ENCODE measurements at regions not wholly inside any gene's neighbourhood (a gene's known extent, or its start where the extent isn't known, plus 50 kb on each side); places are given as distances from the start of the nearest gene placed in this dataset.
"Not testable (repeated sequence)": the region's sequence is repeated elsewhere in the genome, so short reads cannot be mapped to it uniquely, and the experiment has no call there.

DNA sequence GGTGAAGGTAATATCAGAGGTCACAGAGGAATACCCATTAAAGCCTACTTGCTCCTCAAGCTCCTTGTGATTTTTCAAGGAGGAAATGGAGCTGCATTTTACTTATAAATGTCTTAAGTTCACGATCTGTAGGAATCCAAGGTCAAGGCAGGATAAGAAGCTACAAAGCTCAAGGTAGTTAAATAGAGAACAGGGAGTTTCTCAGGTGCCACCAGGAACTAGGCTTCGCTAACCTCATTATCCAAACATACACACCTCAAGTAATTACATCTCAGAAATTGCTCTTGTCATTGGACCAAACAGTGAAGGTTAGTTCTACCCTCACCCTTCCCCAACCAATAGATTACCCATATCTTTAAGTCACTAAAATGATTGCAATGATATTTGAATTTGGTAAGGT lies 317.4 kb upstream of the HNRNPA3 start:
- no peaks in the 10 kb centered on the region for H3K36me3 ChIP-seq (ENCODE audit: control insufficient read depth, insufficient read depth, low read length)
- WGBS (ENCODE audit: insufficient coverage) = 100% methylated on average over 1 of the region's 2 CpGs
- no peak for DNase-seq (ENCODE audit: low read depth in 4 of 6, low spot score in 6 of 6)

DNA sequence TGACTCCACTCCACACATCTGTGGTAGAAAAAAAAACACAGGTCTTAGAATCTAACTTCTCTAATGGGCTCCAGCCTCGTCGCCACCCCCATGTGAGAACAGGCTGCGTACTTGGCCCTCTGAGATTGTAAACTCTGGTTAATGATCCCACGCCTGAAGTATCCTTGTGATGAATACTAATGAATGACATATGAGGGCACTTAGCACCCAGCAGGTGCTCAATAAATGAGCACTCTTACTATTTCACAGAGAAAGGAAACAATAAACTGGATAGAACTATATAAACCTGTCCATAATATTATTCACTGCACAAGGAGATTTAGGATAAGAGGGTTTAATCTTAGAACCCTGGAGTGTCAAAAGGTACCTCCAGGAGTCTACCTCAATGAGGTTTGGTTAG lies 310.1 kb upstream of the HNRNPA3 start:
- Histone ChIP-seq H3K9me3 (ENCODE audit: control insufficient read depth, insufficient read depth, low read length) (no peaks in the 10 kb centered on the region), H3K27ac (ENCODE audit: low read depth, low read length) (no peak overlapping the region), H3K27me3 (ENCODE audit: control insufficient read depth, insufficient read depth, low read length) (no peaks in the 10 kb centered on the region), H3K36me3 (ENCODE audit: control insufficient read depth, insufficient read depth, low read length) (no peaks in the 10 kb centered on the region), H3K4me1 (ENCODE audit: control insufficient read depth, insufficient read depth, low read length) (no peaks in the 10 kb centered on the region), H3K4me3 (ENCODE audit: low read depth, low read length) (no peak overlapping the region)
- DNase-seq (ENCODE audit: low read depth in 4 of 6, low spot score in 6 of 6) = no peak
- WGBS (ENCODE audit: insufficient coverage) = no CpG with 5 or more reads among the region's 4 CpGs

More for the DNA sequence above, 317.4 kb upstream of the HNRNPA3 start:
- no peaks in the 10 kb centered on the region for H3K4me1 ChIP-seq (ENCODE audit: control insufficient read depth, insufficient read depth, low read length)
- no peak overlapping the region for H3K27ac ChIP-seq (ENCODE audit: low read depth, low read length)
- no peaks in the 10 kb centered on the region for H3K9me3 ChIP-seq (ENCODE audit: control insufficient read depth, insufficient read depth, low read length)
- H3K4me3 ChIP-seq (ENCODE audit: low read depth, low read length) = no peak overlapping the region
- H3K27me3 ChIP-seq (ENCODE audit: control insufficient read depth, insufficient read depth, low read length) = no peaks in the 10 kb centered on the region

DNA sequence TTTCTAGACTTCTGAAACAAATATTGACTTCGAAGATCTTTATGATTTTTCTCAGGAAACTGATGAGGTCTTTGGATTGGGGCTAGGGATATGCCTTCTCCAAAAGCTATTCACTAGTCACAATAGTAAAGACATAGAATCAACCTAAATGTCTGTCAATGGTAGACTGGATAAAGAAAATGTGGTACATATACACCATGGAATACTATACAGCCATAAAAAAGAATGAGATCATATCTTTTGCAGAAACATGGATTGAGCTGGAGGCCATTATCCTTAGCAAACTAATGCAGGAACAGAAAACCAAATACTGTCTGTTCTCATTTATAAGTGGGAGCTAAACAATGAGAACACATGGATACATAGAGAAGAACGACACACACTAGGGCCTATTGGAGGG lies 308.5 kb upstream of the HNRNPA3 start:
- H3K4me1 ChIP-seq (ENCODE audit: control insufficient read depth, insufficient read depth, low read length); H3K27ac ChIP-seq (ENCODE audit: low read depth, low read length); H3K9me3 ChIP-seq (ENCODE audit: control insufficient read depth, insufficient read depth, low read length); H3K4me3 ChIP-seq (ENCODE audit: low read depth, low read length); H3K27me3 ChIP-seq (ENCODE audit: control insufficient read depth, insufficient read depth, low read length); H3K36me3 ChIP-seq (ENCODE audit: control insufficient read depth, insufficient read depth, low read length); DNase-seq (ENCODE audit: low read depth in 4 of 6, low spot score in 6 of 6): not testable (repeated sequence)
- WGBS (ENCODE audit: insufficient coverage) = 100% methylated on average over 1 of the region's 2 CpGs

DNA sequence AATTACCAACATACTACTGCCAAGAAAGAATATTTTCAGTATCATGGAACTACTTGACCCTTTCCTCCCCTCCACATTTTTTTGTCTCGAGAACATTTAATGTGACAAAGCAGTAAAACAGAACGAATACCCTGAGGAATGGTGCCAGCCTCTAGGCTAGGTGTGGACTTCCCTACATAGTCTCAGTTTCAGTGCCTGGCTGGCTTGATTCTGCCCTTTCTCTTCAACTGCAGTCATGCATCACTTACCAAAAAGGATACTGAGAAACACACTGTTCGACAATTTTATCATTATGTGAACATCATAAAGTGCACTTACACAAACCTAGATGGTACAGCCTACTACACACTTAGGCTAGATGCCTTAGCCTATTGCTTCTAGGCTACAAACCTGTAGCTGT lies 305.3 kb upstream of the HNRNPA3 start:
- Histone ChIP-seq H3K36me3 (ENCODE audit: control insufficient read depth, insufficient read depth, low read length) (no peaks in the 10 kb centered on the region), H3K27ac (ENCODE audit: low read depth, low read length) (no peak overlapping the region), H3K4me3 (ENCODE audit: low read depth, low read length) (no peak overlapping the region), H3K9me3 (ENCODE audit: control insufficient read depth, insufficient read depth, low read length) (no peaks in the 10 kb centered on the region), H3K4me1 (ENCODE audit: control insufficient read depth, insufficient read depth, low read length) (no peaks in the 10 kb centered on the region), H3K27me3 (ENCODE audit: control insufficient read depth, insufficient read depth, low read length) (no peaks in the 10 kb centered on the region)
- DNase-seq (ENCODE audit: low read depth in 4 of 6, low spot score in 6 of 6) = no peak
- WGBS (ENCODE audit: insufficient coverage) = 54% methylated on average over 3 of the region's 3 CpGs

DNA sequence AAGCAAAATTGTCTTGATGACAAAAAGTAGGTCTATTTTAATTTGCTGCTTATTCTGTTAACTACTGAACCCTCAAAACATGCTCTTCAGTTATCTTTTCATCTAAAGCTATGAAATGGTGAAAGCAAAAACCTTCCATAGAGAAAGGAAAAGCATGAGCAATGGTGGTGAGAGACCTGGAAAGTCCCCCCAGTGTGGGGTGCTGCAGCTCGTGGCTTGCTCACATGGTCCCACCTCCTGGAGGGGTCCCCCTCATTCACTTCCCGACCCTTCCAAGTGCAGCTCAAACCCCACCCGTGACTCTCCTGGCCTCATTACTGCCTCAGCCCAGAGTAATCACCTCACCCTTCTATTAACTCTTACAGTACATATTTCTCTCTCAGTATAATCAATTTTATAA lies 301.8 kb upstream of the HNRNPA3 start:
- H3K4me3 ChIP-seq (ENCODE audit: low read depth, low read length) = no peak overlapping the region
- H3K27ac ChIP-seq (ENCODE audit: low read depth, low read length) = no peak overlapping the region
- H3K27me3 ChIP-seq (ENCODE audit: control insufficient read depth, insufficient read depth, low read length) = no peaks in the 10 kb centered on the region
- no peaks in the 10 kb centered on the region for H3K9me3 ChIP-seq (ENCODE audit: control insufficient read depth, insufficient read depth, low read length)
- no peaks in the 10 kb centered on the region for H3K36me3 ChIP-seq (ENCODE audit: control insufficient read depth, insufficient read depth, low read length)
- DNase-seq (ENCODE audit: low read depth in 4 of 6, low spot score in 6 of 6) = no peak
- no peaks in the 10 kb centered on the region for H3K4me1 ChIP-seq (ENCODE audit: control insufficient read depth, insufficient read depth, low read length)
- WGBS (ENCODE audit: insufficient coverage) = 50% methylated on average over 3 of the region's 3 CpGs

DNA sequence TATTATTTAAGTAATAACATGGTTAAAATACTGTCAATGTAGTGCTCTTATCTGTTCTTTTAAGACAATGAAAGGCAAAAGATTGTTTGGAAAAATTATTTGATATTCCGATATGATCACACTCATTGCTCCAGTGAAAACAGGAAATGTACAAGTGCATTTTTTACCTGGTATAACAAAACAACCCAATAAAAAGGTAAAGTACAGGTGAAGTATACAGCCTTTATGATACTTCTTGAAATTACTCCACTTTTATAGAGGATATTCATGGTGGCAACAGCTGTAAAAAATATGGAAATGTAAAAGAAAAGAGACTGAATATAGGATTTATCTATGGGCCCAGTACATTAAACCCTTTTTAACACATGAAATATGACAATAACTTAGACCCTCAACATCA lies 298.6 kb upstream of the HNRNPA3 start:
- no peaks in the 10 kb centered on the region for H3K27me3 ChIP-seq (ENCODE audit: control insufficient read depth, insufficient read depth, low read length)
- H3K4me1 ChIP-seq (ENCODE audit: control insufficient read depth, insufficient read depth, low read length) = no peaks in the 10 kb centered on the region
- no CpG with 5 or more reads among the region's 1 CpG for WGBS (ENCODE audit: insufficient coverage)
- H3K36me3 ChIP-seq (ENCODE audit: control insufficient read depth, insufficient read depth, low read length) = no peaks in the 10 kb centered on the region
- H3K9me3 ChIP-seq (ENCODE audit: control insufficient read depth, insufficient read depth, low read length) = no peaks in the 10 kb centered on the region
- no peak overlapping the region for H3K4me3 ChIP-seq (ENCODE audit: low read depth, low read length)
- DNase-seq (ENCODE audit: low read depth in 4 of 6, low spot score in 6 of 6) = no peak
- H3K27ac ChIP-seq (ENCODE audit: low read depth, low read length) = no peak overlapping the region

DNA sequence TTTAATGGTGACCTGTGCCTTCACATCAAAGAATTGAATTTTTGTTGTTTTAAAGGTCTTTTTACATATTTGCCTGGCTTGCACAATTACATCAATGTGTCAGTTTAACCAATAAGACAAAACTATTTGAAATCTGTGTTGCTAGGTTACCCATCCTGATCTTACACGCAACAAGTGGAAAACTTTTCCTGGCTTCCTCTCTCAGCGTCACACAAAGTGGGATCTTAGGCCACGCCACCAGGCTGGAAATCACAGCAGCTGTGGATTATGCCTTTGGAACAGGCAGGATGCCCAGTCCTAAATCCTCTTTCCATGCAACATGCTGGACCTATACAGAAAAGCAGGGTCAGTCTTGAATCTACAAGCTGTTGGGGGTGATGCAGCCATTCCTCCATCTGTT lies 298.2 kb upstream of the HNRNPA3 start:
- Histone ChIP-seq H3K27ac (ENCODE audit: low read depth, low read length) (no peak overlapping the region), H3K9me3 (ENCODE audit: control insufficient read depth, insufficient read depth, low read length) (no peaks in the 10 kb centered on the region), H3K36me3 (ENCODE audit: control insufficient read depth, insufficient read depth, low read length) (no peaks in the 10 kb centered on the region), H3K4me1 (ENCODE audit: control insufficient read depth, insufficient read depth, low read length) (no peaks in the 10 kb centered on the region), H3K4me3 (ENCODE audit: low read depth, low read length) (no peak overlapping the region), H3K27me3 (ENCODE audit: control insufficient read depth, insufficient read depth, low read length) (no peaks in the 10 kb centered on the region)
- no peak for DNase-seq (ENCODE audit: low read depth in 4 of 6, low spot score in 6 of 6)
- WGBS (ENCODE audit: insufficient coverage) = 87% methylated on average over 3 of the region's 3 CpGs

DNA sequence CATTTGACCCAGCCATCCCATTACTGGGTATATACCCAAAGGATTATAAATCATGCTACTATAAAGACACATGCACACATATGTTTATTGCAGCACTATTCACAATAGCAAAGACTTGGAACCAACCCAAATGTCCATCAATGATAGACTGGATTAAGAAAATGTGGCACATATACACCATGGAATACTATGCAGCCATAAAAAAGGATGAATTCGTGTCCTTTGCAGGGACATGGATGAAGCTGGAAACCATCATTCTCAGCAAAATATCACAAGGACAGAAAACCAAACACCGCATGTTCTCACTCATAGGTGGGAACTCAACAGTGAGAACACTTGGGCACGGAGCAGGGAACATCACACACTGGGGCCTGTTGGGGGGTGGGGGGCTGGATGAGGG lies 290.0 kb upstream of the HNRNPA3 start:
- H3K27me3 ChIP-seq (ENCODE audit: control insufficient read depth, insufficient read depth, low read length) = not testable (repeated sequence)
- WGBS (ENCODE audit: insufficient coverage) = 100% methylated on average over 1 of the region's 3 CpGs

DNA sequence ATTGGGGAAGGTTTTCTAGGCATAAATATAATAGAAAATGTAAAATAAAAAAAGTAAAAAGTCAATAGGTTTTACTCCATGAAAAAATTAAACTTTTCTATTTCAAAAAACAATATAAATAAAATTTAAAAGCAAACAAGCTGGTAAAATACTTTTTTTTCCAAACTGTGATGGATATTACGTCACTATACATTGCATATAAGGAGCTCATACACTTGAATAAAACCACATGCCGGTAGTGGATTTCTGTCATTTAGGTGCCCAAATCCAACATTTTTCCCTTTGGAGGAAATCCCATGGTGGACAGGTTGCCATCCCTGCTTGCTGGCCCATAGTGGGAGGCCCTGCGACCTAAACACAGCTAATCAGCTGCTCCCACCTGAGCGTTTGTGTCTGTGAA lies 289.4 kb upstream of the HNRNPA3 start:
- DNase-seq (ENCODE audit: low read depth in 4 of 6, low spot score in 6 of 6) = no peak
- Histone ChIP-seq H3K27me3 (ENCODE audit: control insufficient read depth, insufficient read depth, low read length) (no peaks in the 10 kb centered on the region), H3K4me3 (ENCODE audit: low read depth, low read length) (no peak overlapping the region), H3K9me3 (ENCODE audit: control insufficient read depth, insufficient read depth, low read length) (no peaks in the 10 kb centered on the region), H3K36me3 (ENCODE audit: control insufficient read depth, insufficient read depth, low read length) (no peaks in the 10 kb centered on the region), H3K27ac (ENCODE audit: low read depth, low read length) (no peak overlapping the region), H3K4me1 (ENCODE audit: control insufficient read depth, insufficient read depth, low read length) (no peaks in the 10 kb centered on the region)
- 90% methylated on average over 3 of the region's 4 CpGs for WGBS (ENCODE audit: insufficient coverage)

More for the DNA sequence above, 290.0 kb upstream of the HNRNPA3 start:
- not testable (repeated sequence) for H3K4me1 ChIP-seq (ENCODE audit: control insufficient read depth, insufficient read depth, low read length); H3K36me3 ChIP-seq (ENCODE audit: control insufficient read depth, insufficient read depth, low read length); H3K27ac ChIP-seq (ENCODE audit: low read depth, low read length); H3K4me3 ChIP-seq (ENCODE audit: low read depth, low read length); H3K9me3 ChIP-seq (ENCODE audit: control insufficient read depth, insufficient read depth, low read length); DNase-seq (ENCODE audit: low read depth in 4 of 6, low spot score in 6 of 6)

DNA sequence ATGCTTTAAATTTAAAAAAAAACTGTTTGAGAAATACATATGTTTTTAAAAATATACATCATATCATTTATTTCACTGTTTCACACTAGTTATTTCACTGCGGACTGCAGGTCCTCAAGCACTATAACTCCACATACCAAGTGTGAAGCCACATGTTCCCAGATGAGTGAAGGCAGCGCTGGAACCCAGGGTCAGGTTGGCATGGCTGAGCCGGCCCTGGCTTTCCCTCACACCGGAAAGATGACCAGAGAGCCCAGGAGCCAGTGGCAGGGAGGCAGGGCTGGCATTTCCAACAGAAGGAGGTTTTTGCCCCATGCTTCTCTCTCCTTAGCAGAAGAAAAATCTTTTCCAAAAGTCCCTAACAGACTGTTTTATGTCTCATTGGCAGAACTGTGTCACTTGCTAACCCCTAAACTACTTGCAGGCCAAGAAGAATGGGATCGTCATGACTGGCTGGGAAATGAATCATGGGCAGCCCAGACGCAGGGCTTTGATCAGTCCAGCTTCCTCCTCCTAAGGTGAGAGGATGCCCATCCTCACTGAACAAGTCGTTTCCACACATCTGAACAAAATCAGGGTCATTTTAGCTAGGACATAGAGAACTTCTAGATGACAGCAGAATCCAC lies 287.6 kb upstream of the HNRNPA3 start:
- H3K27me3 ChIP-seq (ENCODE audit: control insufficient read depth, insufficient read depth, low read length) = no peaks in the 10 kb centered on the region
- no peak for DNase-seq (ENCODE audit: low read depth in 4 of 6, low spot score in 6 of 6)
- no peak overlapping the region for H3K4me3 ChIP-seq (ENCODE audit: low read depth, low read length)
- H3K36me3 ChIP-seq (ENCODE audit: control insufficient read depth, insufficient read depth, low read length) = no peaks in the 10 kb centered on the region
- H3K4me1 ChIP-seq (ENCODE audit: control insufficient read depth, insufficient read depth, low read length) = no peaks in the 10 kb centered on the region
- H3K9me3 ChIP-seq (ENCODE audit: control insufficient read depth, insufficient read depth, low read length) = no peaks in the 10 kb centered on the region
- no peak overlapping the region for H3K27ac ChIP-seq (ENCODE audit: low read depth, low read length)
- WGBS (ENCODE audit: insufficient coverage) = 74% methylated on average over 6 of the region's 7 CpGs
